Prostate gland (tissue), 2 donors: ENCODE measurements at regions not wholly inside any gene's neighbourhood (a gene's known extent, or its start where the extent isn't known, plus 50 kb on each side); places are given as distances from the start of the nearest gene placed in this dataset.

Experiments used
- CTCF ChIP-seq, 4 experiments: fragments of 200-600 bp in 2 of 4; fragments of 450-650 bp in 2 of 4; sonication (generic) in 2 of 4; IDR thresholded peaks; 1 replicate in 3 of 4; 2 replicates in 1 of 4; pipeline ENCODE4 v1.5.1; 2016 to 2019; ENCODE audit warnings: antibody characterized with exemption in 4 of 4, mild to moderate bottlenecking in 2 of 4, moderate library complexity in 2 of 4
- POLR2A ChIP-seq: fragments of 450-650 bp; IDR thresholded peaks from one replicate; pipeline ENCODE4 v1.6.1; 2016; ENCODE audit warnings: antibody characterized with exemption, mild to moderate bottlenecking
- POLR2AphosphoS5 ChIP-seq: sonication (generic); formaldehyde crosslinking; IDR thresholded peaks from one replicate; pipeline ENCODE4 v1.6.1; 2017; ENCODE audit warnings: antibody characterized with exemption

DNA sequence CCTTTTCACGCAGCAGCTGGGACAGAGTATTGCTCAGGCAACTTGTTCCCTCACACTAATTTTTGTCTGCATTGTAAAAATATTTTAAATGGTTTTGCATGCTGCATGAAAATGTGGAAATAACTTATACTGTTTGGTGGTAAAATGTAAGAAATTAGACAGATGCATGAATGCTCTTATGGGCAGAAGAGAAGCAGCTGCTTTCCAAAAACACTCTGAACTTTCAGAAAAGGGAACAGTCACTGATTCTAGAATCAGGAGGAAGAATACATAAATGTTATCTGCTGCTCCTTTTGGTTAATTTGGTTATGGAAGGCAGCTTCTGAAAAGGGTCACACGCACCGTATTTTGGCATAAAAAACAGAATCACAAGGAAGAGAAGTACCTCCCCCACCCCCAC lies 87.0 kb upstream of the RUNX1 start:
- TF ChIP-seq CTCF (IDR thresholded peaks at IDR 0.05) (no peak), POLR2AphosphoS5 (no peak), POLR2A (no peak)
